Left lung (tissue), 4 donors: ENCODE measurements at regions not wholly inside any gene's neighbourhood (a gene's known extent, or its start where the extent isn't known, plus 50 kb on each side); places are given as distances from the start of the nearest gene placed in this dataset.

Experiments used
- ATAC-seq: fragments of 200-7000 bp; cut with Tn5 transposase; one replicate; pipeline ENCODE4 v1.9.1; 2020; ENCODE audit warnings: moderate library complexity
- DNase-seq, 4 donors: peaks; one replicate each; pipeline ENCODE4 v3.0.0-alpha.2; 2013 to 2020
- H3K27ac ChIP-seq, 2 donors: fragments of 200-600 bp; sonication (generic) in 1 of 2; one replicate each; pipeline versions ENCODE4 v1.5.0 to v1.8.0; 2020 to 2021
- H3K27me3 ChIP-seq, 2 donors: fragments of 200-600 bp; sonication (generic) in 1 of 2; one replicate each; pipeline versions ENCODE4 v1.5.0 to v1.8.0; 2020 to 2021
- H3K36me3 ChIP-seq, 2 donors: fragments of 200-600 bp; sonication (generic) in 1 of 2; one replicate each; pipeline versions ENCODE4 v1.5.0 to v1.8.0; 2020 to 2021
- H3K4me1 ChIP-seq, 2 donors: fragments of 200-600 bp; one replicate each; pipeline ENCODE4 v1.8.0; 2021
- H3K4me3 ChIP-seq, 2 donors: fragments of 200-600 bp; sonication (generic) in 1 of 2; one replicate each; pipeline versions ENCODE4 v1.5.0 to v1.8.0; 2020 to 2021; ENCODE audit warnings: mild to moderate bottlenecking in 1 of 2
- H3K9me3 ChIP-seq, 2 donors: fragments of 200-600 bp; sonication (generic) in 1 of 2; one replicate each; pipeline versions ENCODE4 v1.5.0 to v1.8.0; 2020 to 2021
- intact Hi-C, 2 donors: fragments of 100-400 bp; cut with DNase I; formaldehyde crosslinking; loops; one replicate each; pipeline versions ENCODE4 v1.11.2 to v1.14.2; 2022
- TF ChIP-seq, protein P1 (sequence below), 2 donors: fragments of 200-600 bp; sonication (generic) in 1 of 2; IDR thresholded peaks; one replicate each; pipeline versions ENCODE4 v1.5.0 to v1.8.0; 2021; ENCODE audit warnings: antibody characterized with exemption in 2 of 2
- donor health status: DM: no; HTN: yes; CAD: no.
- donor health status: DM: no; HTN: no; CAD: no.

DNA sequence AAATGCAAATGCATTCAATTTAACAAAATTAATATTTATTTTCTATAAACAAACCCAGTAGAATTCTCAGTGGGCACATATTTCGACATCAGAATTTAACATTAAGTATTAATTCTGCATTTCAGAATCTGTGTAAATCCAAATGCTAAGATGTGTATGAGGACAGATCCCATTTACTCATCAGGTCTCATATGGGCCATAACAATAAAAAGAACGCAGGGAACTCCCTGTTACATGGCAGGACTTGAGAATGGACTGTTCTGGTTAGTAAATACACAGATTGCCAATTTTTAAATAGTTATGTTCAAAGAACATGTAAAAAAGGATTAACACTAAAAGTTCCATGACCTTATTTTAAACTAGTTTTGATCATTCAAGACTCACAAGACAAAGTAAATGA is 104.0 kb downstream of the SLC30A10 start:
- Histone ChIP-seq H3K27me3 (no peaks in the 10 kb centered on the region), H3K4me3 (no peak overlapping the region), H3K9me3 (no peaks in the 10 kb centered on the region), H3K36me3 (no peaks in the 10 kb centered on the region), H3K4me1 (no peaks in the 10 kb centered on the region), H3K27ac (no peak overlapping the region)
- no peak for ATAC-seq
- TF ChIP-seq, protein P1, sequence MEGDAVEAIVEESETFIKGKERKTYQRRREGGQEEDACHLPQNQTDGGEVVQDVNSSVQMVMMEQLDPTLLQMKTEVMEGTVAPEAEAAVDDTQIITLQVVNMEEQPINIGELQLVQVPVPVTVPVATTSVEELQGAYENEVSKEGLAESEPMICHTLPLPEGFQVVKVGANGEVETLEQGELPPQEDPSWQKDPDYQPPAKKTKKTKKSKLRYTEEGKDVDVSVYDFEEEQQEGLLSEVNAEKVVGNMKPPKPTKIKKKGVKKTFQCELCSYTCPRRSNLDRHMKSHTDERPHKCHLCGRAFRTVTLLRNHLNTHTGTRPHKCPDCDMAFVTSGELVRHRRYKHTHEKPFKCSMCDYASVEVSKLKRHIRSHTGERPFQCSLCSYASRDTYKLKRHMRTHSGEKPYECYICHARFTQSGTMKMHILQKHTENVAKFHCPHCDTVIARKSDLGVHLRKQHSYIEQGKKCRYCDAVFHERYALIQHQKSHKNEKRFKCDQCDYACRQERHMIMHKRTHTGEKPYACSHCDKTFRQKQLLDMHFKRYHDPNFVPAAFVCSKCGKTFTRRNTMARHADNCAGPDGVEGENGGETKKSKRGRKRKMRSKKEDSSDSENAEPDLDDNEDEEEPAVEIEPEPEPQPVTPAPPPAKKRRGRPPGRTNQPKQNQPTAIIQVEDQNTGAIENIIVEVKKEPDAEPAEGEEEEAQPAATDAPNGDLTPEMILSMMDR (IDR thresholded peaks at IDR 0.05): no peak
- intact Hi-C loops: no loop called here
- DNase-seq: no peak

DNA sequence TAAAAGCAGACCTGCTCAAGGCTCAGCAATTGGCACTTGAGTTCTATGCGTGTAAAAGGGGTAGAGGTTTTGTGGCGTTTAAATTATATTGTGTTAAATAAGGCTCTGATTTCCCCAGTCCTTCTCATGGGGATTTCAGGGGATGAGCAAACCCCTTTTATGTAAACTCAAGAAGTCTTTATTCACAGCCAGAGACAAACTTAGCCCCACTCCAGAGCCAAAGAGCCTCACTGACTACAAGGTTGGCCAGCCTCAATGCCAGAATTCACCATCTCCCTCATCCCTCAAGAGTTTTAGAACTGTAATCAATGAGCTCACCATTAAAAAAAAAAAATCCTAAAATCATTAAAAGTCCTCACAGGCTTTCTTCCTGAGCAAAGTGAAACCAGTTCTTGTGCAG is 107.8 kb downstream of the SLC30A10 start:
- TF ChIP-seq, protein P1 (IDR thresholded peaks at IDR 0.05): no peak
- intact Hi-C loops: no loop called here
- ATAC-seq (no peak), DNase-seq (no peak)
- H3K4me3 ChIP-seq: no peak overlapping the region
- no peaks in the 10 kb centered on the region for H3K9me3 ChIP-seq
- no peaks in the 10 kb centered on the region for H3K27me3 ChIP-seq
- H3K4me1 ChIP-seq: no peaks in the 10 kb centered on the region
- H3K27ac ChIP-seq: no peak overlapping the region
- no peaks in the 10 kb centered on the region for H3K36me3 ChIP-seq

DNA sequence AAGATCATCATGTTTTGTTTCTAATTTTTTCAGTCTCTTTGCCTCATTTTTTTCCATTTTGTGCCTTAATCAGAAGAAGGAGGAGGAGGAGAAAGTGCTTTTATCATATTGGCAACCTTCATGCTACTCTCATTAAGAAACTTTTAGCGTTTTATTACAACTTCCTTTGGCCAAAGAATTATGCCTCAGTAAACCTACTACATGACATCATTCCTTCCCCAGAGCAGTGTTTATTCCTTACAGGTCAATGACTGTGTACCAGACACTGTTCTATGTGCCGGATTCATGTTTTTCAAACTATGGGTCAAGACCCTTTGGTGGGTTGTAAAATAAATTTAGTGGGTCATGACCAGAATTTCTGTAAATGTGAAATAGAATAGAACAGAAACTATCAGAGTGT is 110.4 kb downstream of the SLC30A10 start:
- no peaks in the 10 kb centered on the region for H3K4me1 ChIP-seq
- H3K27ac ChIP-seq: no peak overlapping the region
- no peaks in the 10 kb centered on the region for H3K9me3 ChIP-seq
- no peaks in the 10 kb centered on the region for H3K36me3 ChIP-seq
- TF ChIP-seq, protein P1 (IDR thresholded peaks at IDR 0.05): no peak
- DNase-seq (no peak), ATAC-seq (no peak)
- no peaks in the 10 kb centered on the region for H3K27me3 ChIP-seq
- intact Hi-C loops: no loop called here
- no peak overlapping the region for H3K4me3 ChIP-seq

DNA sequence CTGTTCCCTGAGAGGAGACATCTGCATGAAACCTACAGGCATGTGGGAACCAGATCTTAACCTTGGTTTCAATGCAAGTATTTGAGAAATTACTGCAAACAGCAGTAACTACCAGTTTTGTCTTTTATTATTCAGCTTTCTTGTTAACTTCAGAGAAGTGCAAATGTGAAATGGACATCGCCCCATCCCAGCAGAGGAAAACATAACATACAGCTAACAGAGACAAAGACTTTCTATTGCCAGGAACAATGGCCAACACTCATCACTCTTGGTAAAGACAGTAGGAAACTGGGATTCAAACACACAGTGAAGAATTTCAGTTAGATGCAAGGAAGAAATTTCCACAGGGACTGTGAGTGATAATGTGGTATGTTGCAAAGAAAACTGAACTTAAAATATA is 115.1 kb downstream of the SLC30A10 start:
- H3K4me1 ChIP-seq: no peaks in the 10 kb centered on the region
- no peak overlapping the region for H3K27ac ChIP-seq
- intact Hi-C loops: no loop called here
- no peaks in the 10 kb centered on the region for H3K27me3 ChIP-seq
- TF ChIP-seq, protein P1 (IDR thresholded peaks at IDR 0.05): no peak
- H3K36me3 ChIP-seq: no peaks in the 10 kb centered on the region
- DNase-seq: no peak
- H3K9me3 ChIP-seq: no peaks in the 10 kb centered on the region
- no peak for ATAC-seq
- no peak overlapping the region for H3K4me3 ChIP-seq

DNA sequence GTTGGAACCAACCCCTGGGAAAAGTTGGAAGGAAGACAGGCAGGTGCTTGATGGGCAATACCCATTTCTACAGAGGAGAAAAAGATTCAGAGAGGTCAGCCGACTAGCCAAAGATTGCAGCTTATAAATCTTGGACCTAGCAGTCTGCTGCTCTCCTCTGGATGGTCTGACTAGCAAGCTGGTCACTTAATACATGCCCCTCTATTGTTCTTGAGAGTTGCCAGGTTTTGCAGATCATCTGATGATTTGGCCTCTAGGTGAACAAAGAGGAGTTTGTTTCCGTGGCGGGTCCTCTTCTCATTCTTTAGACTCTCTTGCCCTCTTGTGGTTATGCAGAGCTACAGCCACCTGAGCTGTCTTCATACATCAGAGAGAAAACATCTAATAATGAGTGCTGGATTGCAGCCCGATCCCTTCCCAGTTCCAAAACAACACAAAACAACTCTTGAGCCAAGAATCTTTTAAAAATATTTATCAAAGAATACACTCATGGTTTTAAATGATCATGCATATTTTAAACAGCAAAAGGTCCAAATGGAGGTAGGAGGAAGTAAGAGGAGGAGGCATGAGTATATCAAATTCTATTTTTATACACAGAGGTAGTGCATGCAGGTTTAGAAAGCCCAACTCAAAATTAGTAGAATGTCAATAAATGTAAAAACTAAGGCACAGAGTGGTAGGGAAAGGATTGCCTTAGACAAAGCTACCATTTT is 115.7 kb downstream of the SLC30A10 start:
- peak in 2 of 4 donors; percentile 38 to 59 for DNase-seq
- no peaks in the 10 kb centered on the region for H3K4me1 ChIP-seq
- H3K36me3 ChIP-seq: no peaks in the 10 kb centered on the region
- peaks cover 0 to 4% of the 10 kb centered on the region in 2 donors for H3K27me3 ChIP-seq
- intact Hi-C loops: no loop called here
- TF ChIP-seq, protein P1 (IDR thresholded peaks at IDR 0.05): peak; percentile 66 to 74
- H3K27ac ChIP-seq: no peak overlapping the region
- no peak overlapping the region for H3K4me3 ChIP-seq
- H3K9me3 ChIP-seq: no peaks in the 10 kb centered on the region
- ATAC-seq: peak; percentile 88
